NCI-H1105 treated with DMSO at 0.1 percent for 48 hours (cell line): ENCODE measurements at regions not wholly inside any gene's neighbourhood (a gene's known extent, or its start where the extent isn't known, plus 50 kb on each side); places are given as distances from the start of the nearest gene placed in this dataset.

Experiments used
- DNase-seq: peaks from one replicate; lab custom pipeline; 2025; lab: John Stamatoyannopoulos, UW

DNA sequence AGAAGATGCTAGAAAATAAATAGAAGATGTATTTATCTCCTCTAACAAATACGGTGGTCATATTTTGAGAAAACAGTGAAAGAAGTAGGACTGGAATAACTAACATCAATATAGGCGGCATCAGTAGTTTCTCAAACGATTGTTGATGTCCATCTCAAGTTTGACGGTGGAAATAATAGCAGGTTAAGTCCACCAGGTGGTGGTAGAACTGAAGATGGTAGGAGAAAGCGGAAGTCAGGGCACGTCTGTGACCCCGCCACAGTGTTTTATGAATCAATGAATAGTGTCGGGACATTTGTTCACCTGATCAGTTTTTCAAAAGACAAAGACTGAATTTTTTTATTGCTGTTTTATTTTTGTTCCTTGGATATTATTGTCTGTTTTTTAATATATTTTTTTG, 706.4 kb upstream of the SLC10A2 start:
- no peak for DNase-seq

DNA sequence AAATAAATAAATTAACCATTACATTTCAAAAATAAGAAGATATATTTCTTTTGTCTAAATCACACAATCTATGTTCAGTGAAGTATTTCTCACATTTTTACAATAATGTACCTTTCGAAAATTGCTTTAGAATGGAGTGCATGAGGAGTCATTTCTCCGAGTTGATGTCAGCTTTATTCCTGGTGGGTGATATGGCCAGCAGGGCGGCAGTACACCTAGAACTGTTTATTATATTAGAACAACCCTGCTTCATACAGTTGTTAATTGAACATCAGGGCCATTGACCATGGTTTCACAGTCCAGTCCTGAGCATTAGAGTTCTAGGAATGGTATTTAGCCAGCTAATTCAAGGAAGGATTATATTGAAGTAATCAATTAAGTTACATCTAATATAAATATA, 696.3 kb upstream of the SLC10A2 start:
- no peak for DNase-seq

DNA sequence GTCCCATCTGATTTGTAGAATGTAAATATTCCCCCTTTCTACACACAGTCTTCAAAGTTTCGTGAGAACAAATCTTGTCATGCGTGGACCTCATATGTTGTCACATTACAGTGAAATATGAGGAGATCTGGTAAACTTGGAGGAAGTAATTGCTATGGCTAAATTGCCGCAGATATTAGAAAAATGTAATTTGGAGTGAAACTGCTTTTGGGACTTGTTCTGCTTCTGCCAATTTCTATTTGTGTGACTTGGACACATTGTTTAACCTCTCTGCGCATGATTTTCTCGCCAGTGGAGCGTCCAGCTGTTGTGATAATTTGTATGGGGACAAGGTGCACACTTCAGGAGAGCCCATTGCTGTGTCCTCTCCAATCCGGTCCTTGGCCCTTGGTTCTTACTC, 693.1 kb upstream of the SLC10A2 start:
- no peak for DNase-seq

DNA sequence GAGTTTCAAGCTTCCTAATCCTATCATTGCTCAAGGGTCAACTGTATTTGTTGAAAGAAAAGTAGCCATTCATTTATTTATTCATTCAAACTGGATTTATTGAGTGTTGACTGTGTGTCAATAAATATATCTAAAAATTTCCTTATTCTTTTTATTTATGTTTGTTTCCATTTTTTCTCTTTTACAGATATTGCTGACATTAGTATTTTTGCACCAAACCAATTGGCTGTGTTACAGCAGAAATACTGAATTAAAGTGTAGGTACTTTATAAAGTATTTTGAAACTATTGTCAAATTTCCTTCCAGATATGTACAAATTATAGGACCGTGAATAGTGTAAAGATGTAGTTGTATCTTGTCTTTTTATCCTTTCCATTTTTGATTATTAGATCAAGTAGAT, 692.0 kb upstream of the SLC10A2 start:
- DNase-seq: no peak

DNA sequence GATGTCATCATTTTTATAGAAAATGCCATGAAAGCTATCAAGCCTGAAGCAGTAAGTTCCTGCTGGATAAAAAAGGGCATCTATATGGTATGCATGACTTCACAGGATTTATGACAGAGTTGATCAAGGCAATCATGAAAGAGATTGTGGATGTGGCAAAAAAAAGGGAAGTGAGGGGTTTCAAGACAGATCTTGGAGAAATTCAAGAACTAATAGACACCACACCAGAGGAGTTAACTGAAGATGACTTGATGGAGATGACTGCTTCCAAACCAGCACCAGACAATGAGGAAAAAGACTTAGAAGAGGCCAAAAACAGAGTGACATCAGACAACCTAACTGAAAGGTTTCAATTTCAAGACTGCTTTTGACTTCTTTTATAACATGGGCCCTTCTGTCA, 691.1 kb upstream of the SLC10A2 start:
- DNase-seq: no peak

DNA sequence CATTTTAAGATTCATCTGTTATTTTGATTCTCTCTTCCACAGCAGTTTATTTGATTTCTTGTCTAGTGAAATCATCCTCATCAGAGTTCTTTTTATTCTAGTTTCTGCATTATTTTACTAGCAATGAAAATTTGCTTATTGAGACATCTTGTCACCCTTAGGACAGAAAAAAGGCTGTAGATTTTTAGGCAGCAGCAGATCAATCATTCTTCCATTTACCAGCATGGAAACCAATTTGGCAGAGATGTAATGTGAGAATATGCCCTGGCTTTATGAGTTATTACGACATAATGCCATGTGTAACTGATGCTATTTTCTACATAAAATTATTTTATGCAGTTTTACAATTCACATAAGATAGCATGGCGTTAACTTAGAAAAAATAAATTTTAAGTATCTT, 688.6 kb upstream of the SLC10A2 start:
- DNase-seq: no peak

DNA sequence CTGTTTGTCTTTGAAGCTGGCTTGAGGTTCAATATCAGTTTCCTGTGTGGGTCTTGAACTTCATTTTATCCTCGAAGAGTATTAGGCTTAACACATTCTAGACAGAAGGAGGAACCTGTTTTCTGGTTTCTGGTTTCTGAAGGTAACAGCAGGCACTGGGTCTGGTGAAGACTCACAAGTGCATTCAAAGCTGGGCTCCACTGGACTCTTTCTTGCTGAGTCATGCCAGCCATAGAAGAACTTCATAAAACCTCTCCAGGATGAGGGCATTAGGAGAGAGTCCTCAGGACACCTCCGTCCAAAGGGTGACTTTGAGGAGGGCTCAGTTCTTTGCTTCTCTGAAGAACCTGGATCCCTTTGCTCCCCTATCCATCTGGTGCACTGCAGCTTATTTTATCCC, 668.6 kb upstream of the SLC10A2 start:
- DNase-seq: no peak

DNA sequence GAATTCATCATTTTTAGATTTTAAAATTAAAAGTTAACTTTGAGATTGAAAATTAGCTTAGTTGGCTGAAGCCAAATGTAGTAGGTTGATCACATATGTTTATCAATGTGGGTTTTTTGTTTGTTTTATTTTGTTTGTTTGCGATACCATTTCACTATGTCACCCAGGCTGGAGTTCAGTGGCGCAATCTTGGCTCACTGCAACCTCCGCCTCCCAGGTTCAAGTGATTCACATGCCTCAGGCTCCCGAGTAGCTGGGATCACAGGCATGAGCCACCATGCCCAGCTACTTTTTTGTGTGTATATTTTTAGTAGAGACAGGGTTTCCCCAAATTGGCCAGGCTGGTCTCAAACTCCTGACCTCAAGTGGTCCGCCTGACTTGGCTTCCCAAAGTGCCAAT, 665.7 kb upstream of the SLC10A2 start:
- no peak for DNase-seq

DNA sequence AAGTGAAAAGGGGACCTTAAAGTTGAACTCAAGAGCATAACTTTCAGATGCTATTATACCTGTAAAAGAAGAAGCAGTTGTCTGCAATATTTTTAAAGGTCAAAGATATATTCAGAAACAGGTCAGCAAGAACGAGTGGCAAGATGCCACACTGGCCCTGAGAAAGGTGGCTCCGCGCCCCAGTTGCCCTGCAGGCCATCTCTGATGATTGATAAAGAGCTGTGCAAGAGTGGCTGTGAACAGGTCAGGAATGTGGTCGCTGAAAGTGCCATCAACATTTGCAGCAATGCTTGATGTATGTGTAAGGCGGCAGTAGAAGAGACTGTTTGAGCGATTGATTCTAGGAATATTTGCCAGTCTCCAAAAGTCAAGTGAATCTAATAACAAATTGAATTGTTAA, 664.2 kb upstream of the SLC10A2 start:
- DNase-seq: no peak

DNA sequence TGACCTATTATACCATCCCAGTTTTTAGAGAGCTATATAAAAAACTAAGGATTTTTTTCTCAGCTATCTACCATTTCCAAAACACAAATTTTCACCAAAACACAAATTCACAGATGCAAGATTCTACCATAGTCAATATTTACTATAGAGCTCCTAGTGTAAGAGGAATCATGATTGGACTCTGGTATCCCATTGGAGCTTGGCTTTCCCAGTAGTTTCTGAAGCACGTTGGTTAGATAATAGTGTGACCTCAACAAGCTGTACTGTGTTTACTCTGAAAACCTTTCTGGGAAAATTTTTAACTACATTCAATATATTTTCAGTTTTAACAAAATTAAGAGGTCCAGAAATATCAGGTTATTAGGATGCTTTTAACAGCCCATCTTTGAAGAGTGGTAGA, 660.6 kb upstream of the SLC10A2 start:
- no peak for DNase-seq

DNA sequence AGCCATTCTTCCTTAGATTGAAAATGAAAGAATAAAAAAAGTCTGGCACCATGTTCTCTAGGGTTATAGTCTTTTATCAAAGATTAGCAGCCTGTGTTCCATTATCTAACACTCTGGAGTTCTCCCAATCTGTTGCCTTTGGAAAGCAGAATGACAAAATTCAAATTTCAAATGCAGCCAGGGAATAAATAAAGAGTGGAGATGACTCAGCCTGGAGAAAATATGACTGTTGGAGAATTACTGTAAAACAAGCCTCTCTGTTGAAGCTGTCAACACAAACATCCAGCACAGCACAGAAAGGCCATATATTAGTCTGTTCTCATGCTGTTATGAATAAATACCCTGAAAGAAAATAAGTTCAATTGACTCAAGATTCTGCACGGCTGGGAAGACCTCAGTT, 650.5 kb upstream of the SLC10A2 start:
- no peak for DNase-seq

DNA sequence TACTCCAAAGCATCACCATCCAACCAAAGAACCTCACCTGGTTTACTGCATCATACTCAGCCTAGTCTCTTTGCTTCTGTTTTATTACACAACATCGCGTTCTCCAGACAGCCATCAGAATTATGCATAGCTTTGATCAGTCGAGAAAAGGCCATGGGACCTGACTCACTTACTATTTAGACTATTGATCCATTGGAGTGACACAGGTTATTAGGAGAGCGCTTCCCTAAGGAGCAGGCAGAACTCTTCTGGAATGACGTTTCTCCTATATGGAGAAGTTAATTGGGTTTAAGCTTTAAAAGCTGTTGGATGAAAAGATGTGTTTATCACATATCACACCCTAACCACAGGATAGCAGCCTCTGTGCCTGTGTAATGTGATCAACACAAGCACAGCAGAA, 649.1 kb upstream of the SLC10A2 start:
- no peak for DNase-seq

DNA sequence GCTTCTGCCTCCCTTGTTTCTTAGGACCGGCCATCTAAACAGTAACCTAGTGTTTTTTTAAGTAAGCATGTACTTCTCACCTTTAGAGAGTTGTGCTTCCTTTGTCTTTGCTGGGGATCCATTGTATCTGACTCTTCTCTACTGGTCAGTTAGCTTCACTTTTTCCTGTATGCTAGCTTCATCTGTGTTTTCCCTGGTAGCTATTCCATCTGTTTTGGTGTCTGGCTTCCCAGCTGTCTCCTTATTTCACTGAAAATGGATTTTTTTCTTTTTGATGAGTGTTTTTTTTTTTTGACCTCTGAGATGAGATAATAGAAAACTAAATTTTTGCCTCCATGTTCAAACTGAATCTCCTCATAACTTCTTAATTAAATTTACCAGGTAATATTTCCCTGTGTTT, 637.0 kb upstream of the SLC10A2 start:
- DNase-seq: no peak

DNA sequence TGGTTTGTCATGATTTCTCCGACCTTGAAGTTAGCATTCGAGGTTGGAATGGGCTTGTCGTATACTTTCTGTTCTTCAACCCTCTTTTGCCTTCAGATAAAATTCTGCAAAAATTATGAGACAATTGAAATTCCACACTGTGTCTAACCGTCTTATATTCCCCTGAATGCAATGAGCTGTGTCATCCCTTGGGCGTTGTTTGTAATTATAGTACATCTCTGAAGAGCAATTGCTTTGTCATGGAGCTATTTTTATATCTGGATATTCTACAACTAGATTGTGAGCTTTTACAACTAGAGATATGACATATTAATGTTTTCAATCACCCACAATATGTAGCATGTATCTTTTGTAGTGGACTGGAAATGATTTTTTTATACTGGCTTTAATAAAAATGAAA, 631.8 kb upstream of the SLC10A2 start:
- no peak for DNase-seq

DNA sequence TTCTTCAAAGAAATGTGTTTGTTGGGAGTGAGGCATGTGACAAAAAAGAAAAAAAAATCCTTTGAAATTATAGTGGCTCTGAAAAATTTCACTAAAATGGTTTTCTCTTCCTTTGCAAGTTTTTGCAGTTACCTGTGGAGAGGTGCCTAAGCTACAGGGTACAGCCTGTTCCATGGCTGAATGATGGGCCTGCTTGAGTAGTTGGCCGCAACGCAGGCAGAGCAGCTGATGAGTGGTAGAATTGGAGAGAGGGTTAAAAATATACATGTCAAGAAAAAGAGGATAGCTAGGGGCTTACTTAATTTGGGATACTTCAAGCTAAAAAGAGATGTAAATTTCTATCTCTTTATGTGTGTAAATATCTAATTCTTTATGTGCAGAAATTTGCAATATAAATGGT, 629.1 kb upstream of the SLC10A2 start:
- no peak for DNase-seq

DNA sequence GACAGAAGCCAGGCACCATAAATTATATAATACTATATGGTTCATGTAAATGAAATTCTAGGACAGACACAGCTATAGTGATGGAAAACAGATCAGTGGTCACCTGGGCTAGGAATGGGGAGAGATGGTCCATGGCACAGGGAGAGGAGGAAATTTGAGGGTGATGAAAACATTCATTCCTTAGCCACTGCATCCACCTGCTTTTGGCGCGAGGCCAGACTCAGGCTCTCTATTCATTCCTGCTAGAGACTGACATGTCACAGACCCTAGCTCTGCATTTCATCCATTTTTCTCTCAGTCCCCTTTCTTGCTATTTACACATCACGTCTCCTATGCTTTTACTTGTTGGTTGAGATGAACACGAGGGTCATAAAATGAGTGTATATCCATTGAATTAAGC, 628.3 kb upstream of the SLC10A2 start:
- no peak for DNase-seq

DNA sequence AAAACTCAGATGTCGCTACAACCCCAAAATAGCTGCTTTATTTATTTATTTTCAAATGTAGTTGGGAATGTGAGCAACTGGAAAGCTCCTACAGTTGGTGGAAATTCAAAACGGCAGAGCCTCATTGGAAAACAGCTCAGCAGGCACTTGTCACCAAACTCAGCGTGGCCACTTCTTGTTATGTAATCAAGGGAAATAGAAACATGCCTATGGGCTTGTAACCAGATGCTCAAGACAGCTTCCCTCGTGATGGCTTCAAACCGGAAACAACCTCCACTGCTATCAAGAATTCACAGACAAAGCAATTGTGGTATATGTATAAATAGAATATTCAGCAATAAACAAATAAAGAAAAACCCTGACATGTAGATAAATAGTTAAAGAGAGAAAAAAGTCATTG, 627.8 kb upstream of the SLC10A2 start:
- no peak for DNase-seq

DNA sequence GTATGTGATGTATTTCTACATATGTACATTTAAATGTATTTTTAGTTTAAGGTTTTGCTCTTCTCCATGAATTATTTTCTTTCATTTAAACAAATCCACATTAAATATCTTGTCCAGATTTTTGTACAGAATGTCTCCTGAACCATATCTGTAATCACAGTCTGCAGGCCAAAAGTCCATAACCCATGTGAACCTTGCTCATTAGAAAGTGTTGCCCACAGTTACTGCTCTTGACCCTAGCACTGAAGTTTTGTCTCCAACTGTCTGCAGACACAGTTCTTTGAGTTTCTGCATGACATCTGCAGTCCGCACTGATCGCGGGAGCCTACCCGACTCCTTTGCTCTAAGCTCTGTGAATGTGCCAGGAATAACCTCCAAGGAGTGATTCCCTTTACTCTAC, 626.2 kb upstream of the SLC10A2 start:
- DNase-seq: no peak

DNA sequence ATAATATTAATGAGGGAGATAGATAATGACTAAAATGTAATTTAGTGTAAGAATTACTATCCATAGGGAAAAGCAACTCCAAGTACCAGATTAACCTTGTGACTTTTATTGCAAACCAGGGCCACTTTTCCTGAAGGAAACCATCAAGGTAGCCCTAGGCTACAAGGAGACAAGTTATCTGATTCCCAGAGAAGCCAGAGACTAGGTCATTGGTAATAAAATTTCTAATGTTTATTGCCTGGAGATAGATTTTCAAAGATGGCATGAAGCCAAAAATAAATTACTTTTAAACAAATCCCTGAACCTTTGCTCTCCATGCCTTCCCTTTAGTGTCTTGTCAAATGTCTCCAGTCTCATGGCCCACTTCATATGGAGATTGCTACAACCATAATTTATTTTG, 610.1 kb upstream of the SLC10A2 start:
- peak; percentile 26 for DNase-seq

DNA sequence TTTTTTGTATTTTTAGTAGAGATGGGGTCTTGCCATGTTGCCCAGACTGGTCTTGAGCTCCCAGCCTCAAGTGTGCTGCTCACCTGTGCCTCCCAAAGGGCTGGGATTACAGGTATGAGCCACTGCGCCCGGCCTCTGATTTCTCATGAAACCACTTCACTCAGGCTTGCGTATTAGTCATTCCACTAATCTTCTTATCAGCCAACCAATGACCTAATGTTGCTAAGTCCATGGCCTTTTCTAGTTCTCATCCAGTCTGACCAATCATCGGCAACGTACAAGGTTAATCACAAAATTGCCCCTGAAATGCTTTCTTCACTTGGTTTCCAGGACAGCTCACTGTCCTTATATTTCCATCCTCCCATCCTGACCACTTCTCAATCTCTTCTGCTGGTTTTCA, 605.3 kb upstream of the SLC10A2 start:
- no peak for DNase-seq

DNA sequence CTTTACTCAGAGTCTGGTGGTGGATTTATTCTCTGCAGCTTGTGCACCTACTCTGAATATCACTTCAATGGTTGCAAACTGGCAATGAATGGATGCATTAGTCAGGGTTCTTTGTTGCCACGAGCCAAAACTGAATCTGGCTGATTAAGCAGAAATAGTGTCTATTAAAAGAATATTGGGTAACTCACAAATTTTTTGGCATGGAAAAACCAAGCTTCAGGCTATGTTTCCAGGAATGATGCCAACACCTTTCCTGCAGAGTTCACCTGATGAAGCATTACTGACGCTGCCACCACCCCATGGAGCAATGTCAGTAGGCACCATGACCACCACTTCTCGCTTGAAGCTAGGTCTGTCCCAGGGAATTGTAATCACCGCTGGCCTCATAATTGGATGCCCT, 597.8 kb upstream of the SLC10A2 start:
- no peak for DNase-seq

DNA sequence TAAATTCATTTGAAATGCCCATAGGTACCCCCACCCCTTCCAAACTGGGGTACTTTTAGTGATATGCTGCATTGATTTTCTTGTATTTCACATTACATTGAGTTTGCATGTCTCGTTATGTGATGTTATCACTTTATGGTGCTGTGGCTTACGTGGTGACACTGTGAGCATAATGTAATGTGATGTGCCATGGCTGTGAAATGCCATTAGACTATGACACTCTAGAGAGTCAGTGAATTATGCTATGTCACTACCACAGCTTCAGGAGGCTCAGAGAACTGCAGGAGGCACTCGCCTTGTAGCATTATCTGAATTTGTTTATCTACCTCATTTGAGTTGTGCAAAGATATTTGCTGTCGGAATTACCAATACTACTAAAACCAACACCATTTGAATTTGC, 590.1 kb upstream of the SLC10A2 start:
- no peak for DNase-seq

DNA sequence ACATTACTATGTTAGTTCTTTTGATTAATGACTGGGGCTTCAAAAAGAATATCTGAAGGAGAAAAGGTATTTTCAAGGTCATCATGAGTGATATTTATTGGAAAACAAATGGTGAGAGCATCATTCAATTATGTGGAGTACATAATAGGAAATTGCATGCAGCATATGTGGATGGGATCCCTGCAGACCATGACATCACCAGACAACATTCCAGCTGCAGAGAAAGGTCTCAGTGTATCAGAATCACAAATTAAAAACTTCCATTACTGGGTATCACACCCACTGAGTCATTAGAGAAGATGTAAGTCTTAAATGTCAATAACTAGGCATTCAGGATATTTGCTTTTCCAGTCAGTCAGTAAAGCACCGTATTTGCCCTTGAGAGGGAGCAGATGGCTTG, 574.4 kb upstream of the SLC10A2 start:
- no peak for DNase-seq

DNA sequence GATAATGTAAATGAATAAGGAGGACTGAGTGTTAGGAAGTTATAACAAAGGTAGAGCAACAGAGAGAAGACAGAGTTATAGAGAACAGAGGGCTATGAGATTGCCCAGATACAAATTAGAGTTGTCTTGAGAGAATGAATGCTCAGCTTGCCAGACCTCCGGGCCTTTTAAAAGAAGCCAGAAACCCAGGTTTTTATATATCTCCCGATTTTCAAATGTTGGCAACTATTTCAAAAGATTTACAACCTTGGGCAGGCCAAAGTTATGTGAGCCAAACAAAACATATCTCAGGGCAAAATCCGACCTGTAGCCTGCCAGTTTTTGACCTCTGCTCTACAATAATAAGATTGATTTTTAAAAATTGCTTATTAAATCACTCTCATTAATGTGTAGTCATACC, 573.1 kb upstream of the SLC10A2 start:
- DNase-seq: no peak

DNA sequence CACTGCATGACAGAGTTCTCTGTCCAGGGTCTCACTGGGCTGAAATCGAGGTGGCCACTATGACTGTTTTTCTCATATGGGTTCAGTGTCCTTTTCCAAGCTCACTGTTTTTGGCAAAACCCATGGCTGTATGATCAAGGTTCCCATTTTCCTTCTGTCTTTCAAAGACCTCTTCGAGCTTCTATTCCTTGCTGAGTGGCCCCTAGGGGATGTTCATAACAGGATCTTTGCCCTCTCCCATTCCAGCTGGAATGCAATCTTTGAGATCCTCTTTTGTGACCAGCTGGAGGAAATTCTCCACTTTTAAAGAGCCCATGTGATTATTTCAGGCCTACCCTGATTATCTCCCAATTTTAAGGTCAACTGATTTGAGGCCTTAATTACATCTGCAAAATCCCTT, 572.5 kb upstream of the SLC10A2 start:
- no peak for DNase-seq

DNA sequence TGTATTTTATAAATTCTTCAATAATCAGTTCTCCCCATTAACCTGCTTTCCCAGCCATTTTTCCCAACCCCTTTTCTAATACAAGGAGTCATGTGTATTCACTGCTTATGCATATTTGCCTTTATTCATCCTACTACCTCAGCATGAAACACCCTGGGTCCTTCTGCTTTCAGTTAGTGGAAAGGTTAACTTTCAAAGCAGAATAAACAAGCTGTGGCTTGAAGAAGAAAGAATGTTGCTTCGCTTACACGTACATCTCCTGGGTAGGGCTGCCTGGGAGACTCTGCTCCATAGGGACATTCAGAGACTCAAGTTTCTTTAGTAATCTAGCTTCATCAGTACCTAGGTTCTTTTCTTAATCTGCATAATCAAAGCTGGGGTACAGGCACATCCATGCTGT, 567.8 kb upstream of the SLC10A2 start:
- no peak for DNase-seq
